22Rv1 (cell line): ENCODE measurements at regions not wholly inside any gene's neighbourhood (a gene's known extent, or its start where the extent isn't known, plus 50 kb on each side); places are given as distances from the start of the nearest gene placed in this dataset.
"Not testable (repeated sequence)": the region's sequence is repeated elsewhere in the genome, so short reads cannot be mapped to it uniquely, and the experiment has no call there.

Experiments used
- H3K27ac ChIP-seq: fragments of 450-650 bp; 2 replicates; pipeline ENCODE4 v1.5.1; 2017
- ZFX ChIP-seq: fragments of 450-650 bp; IDR thresholded peaks from 2 replicates; pipeline ENCODE4 v1.6.1; 2017; ENCODE audit warnings: antibody characterized with exemption, borderline replicate concordance
- TF ChIP-seq, protein P1 (sequence below): fragments of 450-650 bp; IDR thresholded peaks from 2 replicates; pipeline ENCODE4 v1.5.1; 2017; ENCODE audit warnings: mild to moderate bottlenecking

DNA sequence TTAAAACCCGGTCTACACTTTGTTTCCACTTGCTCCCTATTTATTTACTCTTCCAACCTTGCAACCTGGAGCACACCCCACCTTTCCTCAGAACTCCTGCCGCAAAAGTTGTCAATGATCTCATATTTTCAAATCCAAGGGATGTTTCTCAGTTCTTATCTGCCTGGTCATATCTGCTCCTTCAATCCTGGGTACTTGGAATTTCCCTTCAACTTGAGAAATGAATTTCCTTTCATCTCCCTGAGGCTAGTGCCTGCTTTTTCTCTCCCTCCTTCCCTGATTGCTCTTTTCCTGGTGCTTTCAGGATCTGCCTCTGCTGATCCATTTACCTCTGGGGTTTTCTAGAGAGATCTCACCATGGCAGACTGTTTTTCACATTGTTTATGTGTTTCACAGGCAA is 154.8 kb upstream of the IRS2 start:
- TF ChIP-seq, protein P1, sequence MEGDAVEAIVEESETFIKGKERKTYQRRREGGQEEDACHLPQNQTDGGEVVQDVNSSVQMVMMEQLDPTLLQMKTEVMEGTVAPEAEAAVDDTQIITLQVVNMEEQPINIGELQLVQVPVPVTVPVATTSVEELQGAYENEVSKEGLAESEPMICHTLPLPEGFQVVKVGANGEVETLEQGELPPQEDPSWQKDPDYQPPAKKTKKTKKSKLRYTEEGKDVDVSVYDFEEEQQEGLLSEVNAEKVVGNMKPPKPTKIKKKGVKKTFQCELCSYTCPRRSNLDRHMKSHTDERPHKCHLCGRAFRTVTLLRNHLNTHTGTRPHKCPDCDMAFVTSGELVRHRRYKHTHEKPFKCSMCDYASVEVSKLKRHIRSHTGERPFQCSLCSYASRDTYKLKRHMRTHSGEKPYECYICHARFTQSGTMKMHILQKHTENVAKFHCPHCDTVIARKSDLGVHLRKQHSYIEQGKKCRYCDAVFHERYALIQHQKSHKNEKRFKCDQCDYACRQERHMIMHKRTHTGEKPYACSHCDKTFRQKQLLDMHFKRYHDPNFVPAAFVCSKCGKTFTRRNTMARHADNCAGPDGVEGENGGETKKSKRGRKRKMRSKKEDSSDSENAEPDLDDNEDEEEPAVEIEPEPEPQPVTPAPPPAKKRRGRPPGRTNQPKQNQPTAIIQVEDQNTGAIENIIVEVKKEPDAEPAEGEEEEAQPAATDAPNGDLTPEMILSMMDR = no peak
- no peak for TF ChIP-seq ZFX
- no peak overlapping the region for H3K27ac ChIP-seq

DNA sequence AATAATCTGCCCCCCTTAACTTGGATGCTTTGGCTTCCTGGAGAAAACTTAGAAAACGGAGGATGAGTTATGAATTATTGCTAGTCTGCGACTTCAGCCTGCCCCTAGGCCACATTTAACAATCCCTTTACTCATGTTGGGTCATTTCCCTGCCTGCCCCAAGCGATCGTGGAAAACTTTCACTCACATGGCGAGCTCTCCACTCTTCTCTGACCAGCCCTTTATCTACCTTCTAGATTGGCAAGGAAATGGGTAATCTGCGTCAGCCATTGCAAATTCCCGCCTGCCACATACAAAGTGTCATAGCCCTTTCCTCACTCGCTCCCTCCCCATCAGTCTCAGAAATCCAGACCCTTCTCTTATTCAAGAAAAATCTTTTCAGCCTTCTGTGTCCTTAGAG is 154.3 kb upstream of the IRS2 start:
- TF ChIP-seq, protein P1 = no peak
- no peak for TF ChIP-seq ZFX
- H3K27ac ChIP-seq = no peak overlapping the region

DNA sequence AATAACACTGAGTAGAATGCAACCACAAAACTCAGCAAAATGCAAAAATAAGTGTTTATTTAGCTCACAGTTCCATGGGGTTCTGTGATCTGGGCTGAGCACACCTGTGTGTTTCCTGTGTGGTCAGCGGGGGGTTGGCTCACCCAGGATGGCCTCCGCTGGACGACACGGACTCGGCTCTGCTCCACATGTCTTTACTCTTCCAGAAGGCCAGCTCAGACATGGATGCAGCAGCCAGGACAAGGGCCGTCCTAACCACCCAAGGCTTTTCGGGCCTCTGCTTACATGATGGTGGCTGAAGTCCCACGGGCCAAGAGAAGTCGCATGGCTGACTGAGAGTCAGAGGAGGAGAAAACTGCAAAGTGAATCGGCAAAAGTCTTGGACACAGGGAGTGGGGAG is 153.5 kb upstream of the IRS2 start:
- TF ChIP-seq, protein P1 = no peak
- no peak for TF ChIP-seq ZFX
- H3K27ac ChIP-seq = no peak overlapping the region

DNA sequence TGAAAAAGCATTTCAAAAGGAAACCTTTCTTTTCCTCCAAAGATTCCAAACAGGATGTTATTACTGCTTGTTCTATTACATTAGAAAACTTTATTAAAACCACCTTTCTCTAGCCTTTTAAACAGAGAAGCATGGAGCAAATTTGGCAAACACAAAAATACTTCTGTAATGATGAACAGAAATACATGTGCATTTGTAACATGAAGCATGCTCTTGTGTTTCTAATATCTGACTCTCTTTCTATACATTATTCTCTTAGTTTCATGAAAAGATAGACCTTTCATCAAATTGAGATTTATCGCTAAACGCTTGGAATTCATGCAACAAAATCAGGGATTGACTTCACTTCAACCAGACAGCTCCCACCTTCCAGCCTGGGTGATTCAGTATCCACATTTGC is 152.8 kb upstream of the IRS2 start:
- TF ChIP-seq ZFX = no peak
- TF ChIP-seq, protein P1 = no peak
- no peak overlapping the region for H3K27ac ChIP-seq

DNA sequence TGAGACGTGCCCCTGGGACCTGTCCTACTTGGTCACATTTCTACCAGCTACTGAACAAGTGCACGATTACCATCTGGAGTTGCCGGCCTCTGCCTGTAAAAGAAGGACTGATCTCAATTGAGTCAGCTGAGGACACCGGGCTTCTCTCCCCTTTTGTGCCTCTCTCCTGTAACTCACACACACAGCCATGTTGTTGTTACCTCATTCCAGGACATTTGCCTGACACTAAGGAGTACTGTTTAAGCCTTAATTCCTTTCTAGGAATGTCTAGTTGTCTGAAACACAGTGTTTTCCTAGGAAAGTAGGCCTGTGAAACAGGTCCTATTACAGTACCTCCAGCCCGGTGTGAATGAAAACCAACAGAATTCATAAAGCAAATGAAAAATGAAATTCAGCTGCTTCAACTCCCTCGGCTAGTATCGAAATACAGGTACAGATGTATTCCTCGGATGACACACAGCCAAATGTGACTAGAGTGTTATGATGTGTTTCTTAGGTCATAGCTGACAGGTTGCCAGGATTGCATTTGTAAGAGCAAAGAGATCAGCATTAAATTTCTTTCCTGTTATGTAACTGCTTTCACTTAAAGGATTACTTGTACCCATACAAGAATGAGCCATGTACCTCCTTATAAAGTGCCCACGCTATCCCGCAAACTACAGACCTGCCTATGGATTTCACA is 152.0 kb upstream of the IRS2 start:
- TF ChIP-seq, protein P1 = no peak
- TF ChIP-seq ZFX = no peak
- H3K27ac ChIP-seq = no peak overlapping the region

DNA sequence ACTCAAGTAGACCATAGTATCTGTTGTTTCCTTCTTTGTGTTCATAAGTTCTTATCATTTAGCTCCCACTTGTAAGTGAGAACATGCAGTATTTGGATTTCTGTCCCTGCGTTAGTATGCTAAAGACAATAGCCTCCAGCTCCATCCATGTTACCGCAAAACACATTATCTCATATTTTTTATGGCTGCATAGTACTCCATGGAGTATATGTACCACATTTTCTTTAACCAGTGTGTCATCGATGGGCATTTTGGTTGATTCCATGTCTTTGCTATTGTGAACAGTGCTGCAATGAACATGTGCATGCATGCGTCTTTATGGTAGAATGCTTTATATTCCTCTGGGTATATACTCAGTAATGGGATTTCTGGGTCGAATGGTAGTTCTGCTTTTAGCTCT is 148.1 kb upstream of the IRS2 start:
- H3K27ac ChIP-seq = not testable (repeated sequence)

DNA sequence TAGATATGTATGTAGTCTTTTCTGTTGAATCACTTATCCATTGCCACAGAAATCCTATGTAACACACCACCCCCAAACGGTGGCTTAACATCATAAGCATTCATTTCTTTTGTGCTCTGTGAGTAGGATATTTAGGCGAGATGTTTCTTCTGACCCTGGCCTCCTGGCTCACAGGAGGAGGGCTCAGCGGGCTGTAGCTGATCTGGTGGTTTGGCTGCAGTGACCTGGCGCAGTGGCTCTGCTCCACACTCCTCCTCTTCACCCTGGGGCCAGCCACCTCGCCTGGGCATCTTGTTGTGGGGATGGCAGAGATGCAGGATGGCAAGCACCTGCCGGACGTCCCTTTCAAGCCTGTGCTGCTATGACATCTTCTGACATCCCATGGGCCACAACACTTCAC is 147.1 kb upstream of the IRS2 start:
- TF ChIP-seq, protein P1 = no peak
- no peak for TF ChIP-seq ZFX
- H3K27ac ChIP-seq = no peak overlapping the region

DNA sequence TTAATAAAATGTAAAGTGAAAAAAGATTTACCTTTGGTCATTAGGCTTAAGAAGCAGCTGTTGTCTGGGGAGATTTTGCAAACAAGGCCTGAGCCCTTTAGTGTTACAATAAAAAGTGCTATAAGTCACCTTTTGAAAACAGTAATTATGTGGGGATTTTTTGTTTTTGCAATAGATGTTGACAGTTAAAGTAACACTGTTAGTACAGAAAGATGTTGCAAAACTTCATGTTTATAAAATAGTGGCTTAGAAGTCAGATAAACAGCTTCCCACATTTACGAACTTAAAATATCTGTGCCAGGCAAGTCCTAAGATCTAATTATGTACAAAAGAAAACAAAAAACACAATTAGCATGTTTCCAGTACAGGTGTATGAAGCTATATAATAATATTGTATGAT is 138.0 kb upstream of the IRS2 start:
- TF ChIP-seq ZFX = no peak
- no peak overlapping the region for H3K27ac ChIP-seq
